Muscle of leg (tissue), 3 donors: ENCODE measurements at regions not wholly inside any gene's neighbourhood (a gene's known extent, or its start where the extent isn't known, plus 50 kb on each side); places are given as distances from the start of the nearest gene placed in this dataset.
"Not testable (repeated sequence)": the region's sequence is repeated elsewhere in the genome, so short reads cannot be mapped to it uniquely, and the experiment has no call there.

ENCODE experiments used
- DNase-seq: peaks from one replicate; pipeline ENCODE4 v3.0.0; 2013
- H3K27ac ChIP-seq: one replicate; pipeline ENCODE4 v1.5.1; 2013; ENCODE audit warnings: mild to moderate bottlenecking, low read length, control low read depth
- H3K27me3 ChIP-seq: one replicate; pipeline ENCODE4 v1.6.1; 2013; ENCODE audit warnings: low read length; ENCODE audit not compliant: control insufficient read depth, insufficient read depth
- H3K36me3 ChIP-seq: one replicate; pipeline ENCODE4 v1.6.1; 2013; ENCODE audit warnings: low read length; ENCODE audit not compliant: control insufficient read depth, insufficient read depth
- H3K4me1 ChIP-seq: one replicate; pipeline ENCODE4 v1.6.1; 2013; ENCODE audit warnings: low read length; ENCODE audit not compliant: control insufficient read depth, insufficient read depth
- H3K4me3 ChIP-seq: one replicate; pipeline ENCODE4 v1.5.1; 2013; ENCODE audit warnings: low read length, control low read depth
- H3K9me3 ChIP-seq: replicated peaks from 2 replicates; pipeline ENCODE4 v1.6.1; 2013; ENCODE audit warnings: low read depth, low read length; ENCODE audit not compliant: control insufficient read depth
- WGBS: methylation state at CpG from one replicate; pipeline ENCODE4 v1.1.5; 2013; ENCODE audit warnings: missing lambda C conversion rate; ENCODE audit not compliant: insufficient coverage; 5-methylcytosine and 5-hydroxymethylcytosine counted together

GRCh38 chr6:169918239-169918953 lies 167.0 kb downstream of the ERMARD start:
- no peak overlapping the region for H3K27ac ChIP-seq
- H3K4me1 ChIP-seq, result peaks cover 10% of the 10 kb centered on the region
- H3K36me3 ChIP-seq, result no peaks in the 10 kb centered on the region
- WGBS, result 67% methylated on average over 21 of the region's 21 CpGs
- H3K27me3 ChIP-seq, result peaks cover 2% of the 10 kb centered on the region
- no peak overlapping the region for H3K4me3 ChIP-seq
- DNase-seq, result no peak
- H3K9me3 ChIP-seq, result no peaks in the 10 kb centered on the region

GRCh38 chr6:169917153-169917552 lies 165.7 kb downstream of the ERMARD start:
- Histone ChIP-seq H3K27ac (no peak overlapping the region), H3K4me1 (peaks cover 10% of the 10 kb centered on the region), H3K36me3 (no peaks in the 10 kb centered on the region), H3K9me3 (no peaks in the 10 kb centered on the region), H3K4me3 (no peak overlapping the region), H3K27me3 (peaks cover 2% of the 10 kb centered on the region)
- DNase-seq, result no peak
- whole genome bisulfite sequencing, result 77% methylated on average over 3 of the region's 3 CpGs

- Histone ChIP-seq H3K36me3 (no peaks in the 10 kb centered on the region), H3K4me3 (no peak overlapping the region), H3K27me3 (peaks cover 2% of the 10 kb centered on the region), H3K9me3 (no peaks in the 10 kb centered on the region), H3K27ac (no peak overlapping the region), H3K4me1 (peaks cover 7% of the 10 kb centered on the region)
- 69% methylated on average over 16 of the region's 22 CpGs for WGBS
- DNase-seq, result peak; percentile 24
Observed at GRCh38 chr6:169915769-169916550, 164.5 kb downstream of the ERMARD start.

GRCh38 chr6:169913745-169914144 lies 162.3 kb downstream of the ERMARD start:
- H3K27ac ChIP-seq, H3K4me1 ChIP-seq, H3K27me3 ChIP-seq, H3K9me3 ChIP-seq, H3K36me3 ChIP-seq, DNase-seq, H3K4me3 ChIP-seq: not testable (repeated sequence)
- WGBS, result no CpG with 5 or more reads among the region's 3 CpGs

- DNase-seq, result no peak
- H3K27me3 ChIP-seq, result peaks cover 2% of the 10 kb centered on the region
- no peak overlapping the region for H3K4me3 ChIP-seq
- no peak overlapping the region for H3K27ac ChIP-seq
- no CpG with 5 or more reads among the region's 4 CpGs for WGBS
- H3K36me3 ChIP-seq, result no peaks in the 10 kb centered on the region
- peaks cover 2% of the 10 kb centered on the region for H3K4me1 ChIP-seq
- no peaks in the 10 kb centered on the region for H3K9me3 ChIP-seq
Observed at GRCh38 chr6:169913096-169913638, 161.7 kb downstream of the ERMARD start.

- peaks cover 5% of the 10 kb centered on the region for H3K27me3 ChIP-seq
- WGBS, result 74% methylated on average over 12 of the region's 21 CpGs
- no peaks in the 10 kb centered on the region for H3K36me3 ChIP-seq
- no peak for DNase-seq
- no peaks in the 10 kb centered on the region for H3K4me1 ChIP-seq
- H3K9me3 ChIP-seq, result no peaks in the 10 kb centered on the region
- no peak overlapping the region for H3K27ac ChIP-seq
- H3K4me3 ChIP-seq, result no peak overlapping the region
Observed at GRCh38 chr6:169912266-169913095, 161.1 kb downstream of the ERMARD start.

GRCh38 chr6:169911264-169912263 lies 160.1 kb downstream of the ERMARD start:
- DNase-seq, result no peak
- H3K4me1 ChIP-seq, result no peaks in the 10 kb centered on the region
- H3K27me3 ChIP-seq, result peaks cover 5% of the 10 kb centered on the region
- no peak overlapping the region for H3K27ac ChIP-seq
- WGBS, result 86% methylated on average over 34 of the region's 41 CpGs
- no peak overlapping the region for H3K4me3 ChIP-seq
- H3K9me3 ChIP-seq, result no peaks in the 10 kb centered on the region
- H3K36me3 ChIP-seq, result no peaks in the 10 kb centered on the region

GRCh38 chr6:169909113-169909512 lies 157.7 kb downstream of the ERMARD start:
- WGBS, result 93% methylated on average over 3 of the region's 7 CpGs
- no peak for DNase-seq

GRCh38 chr6:169908403-169908933 lies 157.0 kb downstream of the ERMARD start:
- Histone ChIP-seq H3K27ac (no peak overlapping the region), H3K4me1 (peaks cover 7% of the 10 kb centered on the region), H3K4me3 (no peak overlapping the region), H3K9me3 (no peaks in the 10 kb centered on the region), H3K27me3 (peaks cover 7% of the 10 kb centered on the region), H3K36me3 (no peaks in the 10 kb centered on the region)
- DNase-seq, result no peak
- whole genome bisulfite sequencing, result 90% methylated on average over 3 of the region's 8 CpGs

More at GRCh38 chr6:169909113-169909512, 157.7 kb downstream of the ERMARD start:
- no peak overlapping the region for H3K27ac ChIP-seq
- H3K4me3 ChIP-seq, result no peak overlapping the region
- no peaks in the 10 kb centered on the region for H3K9me3 ChIP-seq
- H3K36me3 ChIP-seq, result no peaks in the 10 kb centered on the region
- H3K27me3 ChIP-seq, result peaks cover 7% of the 10 kb centered on the region
- peaks cover 7% of the 10 kb centered on the region for H3K4me1 ChIP-seq
